Naive thymus-derived CD4-positive, alpha-beta T cell (primary cell): ENCODE measurements at regions not wholly inside any gene's neighbourhood (a gene's known extent, or its start where the extent isn't known, plus 50 kb on each side); places are given as distances from the start of the nearest gene placed in this dataset.
"Not testable (repeated sequence)": the region's sequence is repeated elsewhere in the genome, so short reads cannot be mapped to it uniquely, and the experiment has no call there.

ENCODE experiments used
- ATAC-seq: fragments of 150-1000 bp; cut with Tn5 transposase; 2 replicates; pipeline ENCODE4 v1.10.0; 2021; ENCODE audit warnings: mild to moderate bottlenecking, moderate library complexity
- CTCF ChIA-PET: fragments of 350-600 bp; sonication (Branson Sonifier 250); formaldehyde crosslinking; loops from one replicate; lab custom pipeline; 2021; ENCODE audit warnings: antibody characterized with exemption; lab: Charles Lee
- POLR2A ChIA-PET: fragments of 350-600 bp; sonication (Branson Sonifier 250); formaldehyde crosslinking; loops from one replicate; lab custom pipeline; 2021; ENCODE audit warnings: antibody characterized with exemption, inconsistent platforms; lab: Charles Lee
- DNase-seq, 9 donors: peaks; one replicate each; pipeline versions ENCODE4 v3.0.0 to v3.0.0-alpha.2; 2020 to 2022; ENCODE audit warnings: mixed read lengths in 1 of 9
- H3K27ac ChIP-seq: one replicate; pipeline ENCODE4 v1.7.0; 2013; ENCODE audit warnings: mild to moderate bottlenecking, low read depth, low read length, moderate library complexity
- H3K27me3 ChIP-seq, 2 donors: one replicate each; pipeline ENCODE4 v1.7.0; 2013; ENCODE audit warnings: low read length in 2 of 2, mild to moderate bottlenecking in 2 of 2, moderate library complexity in 2 of 2; ENCODE audit not compliant: control insufficient read depth in 2 of 2, insufficient read depth in 2 of 2
- H3K36me3 ChIP-seq, 3 experiments: 1 replicate in 2 of 3; 2 replicates in 1 of 3; pipeline ENCODE4 v1.7.0; 2013; ENCODE audit warnings: low read length in 3 of 3, mild to moderate bottlenecking in 3 of 3, moderate library complexity in 1 of 3; ENCODE audit not compliant: insufficient read depth in 3 of 3, control insufficient read depth in 2 of 3
- H3K4me1 ChIP-seq, 2 donors: one replicate each; pipeline ENCODE4 v1.7.0; 2013; ENCODE audit warnings: low read length in 2 of 2, mild to moderate bottlenecking in 2 of 2, moderate library complexity in 1 of 2; ENCODE audit not compliant: control insufficient read depth in 2 of 2, insufficient read depth in 2 of 2
- H3K4me3 ChIP-seq: 2 replicates; pipeline ENCODE4 v1.7.0; 2013; ENCODE audit warnings: mild to moderate bottlenecking, low read length
- H3K9me3 ChIP-seq, 3 experiments: 1 replicate in 2 of 3; 2 replicates in 1 of 3; pipeline ENCODE4 v1.7.0; 2013; ENCODE audit warnings: low read length in 3 of 3; ENCODE audit not compliant: control insufficient read depth in 2 of 3
- H3K27ac Mint-ChIP-seq, 9 donors: one replicate each; pipeline ENCODE4 v1.8.0; 2020 to 2022; ENCODE audit warnings: mixed read lengths in 9 of 9, mild to moderate bottlenecking in 8 of 9, moderate library complexity in 5 of 9, inconsistent platforms in 2 of 9
- H3K27me3 Mint-ChIP-seq, 5 donors: one replicate each; pipeline ENCODE4 v1.8.0; 2021 to 2022; ENCODE audit warnings: mixed read lengths in 5 of 5, mild to moderate bottlenecking in 1 of 5
- H3K36me3 Mint-ChIP-seq, 5 donors: one replicate each; pipeline ENCODE4 v1.8.0; 2020 to 2022; ENCODE audit warnings: mixed read lengths in 5 of 5, mild to moderate bottlenecking in 3 of 5, inconsistent platforms in 1 of 5
- H3K4me1 Mint-ChIP-seq, 7 donors: one replicate each; pipeline ENCODE4 v1.8.0; 2020 to 2022; ENCODE audit warnings: mixed read lengths in 7 of 7, mild to moderate bottlenecking in 3 of 7, inconsistent platforms in 1 of 7
- H3K4me3 Mint-ChIP-seq, 10 donors: one replicate each; pipeline ENCODE4 v1.8.0; 2020 to 2022; ENCODE audit warnings: mild to moderate bottlenecking in 10 of 10, mixed read lengths in 10 of 10, moderate library complexity in 6 of 10, inconsistent platforms in 2 of 10
- H3K9me3 Mint-ChIP-seq, 11 donors: one replicate each; pipeline ENCODE4 v1.8.0; 2020 to 2022; ENCODE audit warnings: mixed read lengths in 11 of 11, mild to moderate bottlenecking in 4 of 11, inconsistent platforms in 1 of 11, moderate library complexity in 1 of 11
- intact Hi-C, 2 donors: fragments of 100-400 bp; cut with micrococcal nuclease; formaldehyde crosslinking; loops; one replicate each; pipeline ENCODE4 v1.15.1; 2023

- Histone ChIP-seq H3K36me3 (no peaks in the 10 kb centered on the region), H3K27ac (no peak overlapping the region), H3K27me3 (no peaks in the 10 kb centered on the region), H3K4me1 (no peaks in the 10 kb centered on the region), H3K9me3 (no peaks in the 10 kb centered on the region), H3K4me3 (no peak overlapping the region)
- Mint-ChIP-seq H3K9me3 (peaks cover 0 to 38% (median 18%) of the 10 kb centered on the region in 11 donors), H3K4me1 (no peaks in the 10 kb centered on the region), H3K27ac (no peak overlapping the region), H3K4me3 (no peak overlapping the region), H3K36me3 (peaks cover 0 to 4% (median 0%) of the 10 kb centered on the region in 5 donors), H3K27me3 (peaks cover 0 to 9% (median 6%) of the 10 kb centered on the region in 5 donors)
- ATAC-seq (no peak), DNase-seq (no peak)
- POLR2A ChIA-PET, result no interaction called here
- CTCF ChIA-PET, result no interaction called here
- intact Hi-C loops, result loop anchor here in 1 of 2 donors (1.0 kb wide), 1 partner anchor 18 kb away; no protein-coding TSS in a partner anchor
Measured at GRCh38 chr5:97267767-97268166, 84.7 kb upstream of the RIOK2 start.

- peaks cover 0 to 3% (median 0%) of the 10 kb centered on the region in 3 experiments for H3K9me3 ChIP-seq
- Mint-ChIP-seq H3K9me3 (peaks cover 4 to 39% (median 21%) of the 10 kb centered on the region in 11 donors), H3K4me1 (no peaks in the 10 kb centered on the region), H3K36me3 (peaks cover 0 to 10% (median 0%) of the 10 kb centered on the region in 5 donors), H3K27me3 (peaks cover 0 to 23% (median 5%) of the 10 kb centered on the region in 5 donors), H3K4me3 (no peak overlapping the region), H3K27ac (no peak overlapping the region)
- no peaks in the 10 kb centered on the region for H3K36me3 ChIP-seq
- DNase-seq (no peak), ATAC-seq (no peak)
- no peaks in the 10 kb centered on the region for H3K4me1 ChIP-seq
- H3K27me3 ChIP-seq, result no peaks in the 10 kb centered on the region
- H3K27ac ChIP-seq, result no peak overlapping the region
- H3K4me3 ChIP-seq, result no peak overlapping the region
- intact Hi-C loops, result no loop called here
- ChIA-PET CTCF (no interaction called here), POLR2A (no interaction called here)
Measured at GRCh38 chr5:97276474-97277120, 93.5 kb upstream of the RIOK2 start.

GRCh38 chr5:97281257-97281656, 98.2 kb upstream of the RIOK2 start:
- CTCF ChIA-PET, result no interaction called here
- H3K4me3 ChIP-seq, result no peak overlapping the region
- no peak for ATAC-seq
- peaks cover 0 to 11% (median 0%) of the 10 kb centered on the region in 5 donors for H3K36me3 Mint-ChIP-seq
- POLR2A ChIA-PET, result no interaction called here
- H3K4me1 Mint-ChIP-seq, result peaks cover 0 to 2% (median 0%) of the 10 kb centered on the region in 7 donors
- no peaks in the 10 kb centered on the region for H3K36me3 ChIP-seq
- H3K4me3 Mint-ChIP-seq, result no peak overlapping the region
- no peak overlapping the region for H3K27ac ChIP-seq
- H3K4me1 ChIP-seq, result no peaks in the 10 kb centered on the region
- H3K9me3 ChIP-seq, result no peaks in the 10 kb centered on the region
- peaks cover 2 to 35% (median 13%) of the 10 kb centered on the region in 11 donors for H3K9me3 Mint-ChIP-seq
- H3K27me3 ChIP-seq, result no peaks in the 10 kb centered on the region
- intact Hi-C loops, result no loop called here
- peaks cover 0 to 16% (median 5%) of the 10 kb centered on the region in 5 donors for H3K27me3 Mint-ChIP-seq
- no peak overlapping the region for H3K27ac Mint-ChIP-seq
- DNase-seq, result no peak

- Mint-ChIP-seq H3K27me3 (peaks cover 0 to 10% (median 0%) of the 10 kb centered on the region in 5 donors), H3K4me1 (no peaks in the 10 kb centered on the region), H3K36me3 (no peaks in the 10 kb centered on the region), H3K27ac (no peak overlapping the region), H3K4me3 (no peak overlapping the region), H3K9me3 (peaks cover 0 to 13% (median 6%) of the 10 kb centered on the region in 11 donors)
- DNase-seq, result no peak
- H3K4me1 ChIP-seq, result no peaks in the 10 kb centered on the region
- H3K9me3 ChIP-seq, result peaks cover 0 to 3% (median 0%) of the 10 kb centered on the region in 3 experiments
- POLR2A ChIA-PET, result no interaction called here
- CTCF ChIA-PET, result no interaction called here
- H3K27ac ChIP-seq, result no peak overlapping the region
- no peaks in the 10 kb centered on the region for H3K36me3 ChIP-seq
- no peak for ATAC-seq
- no peak overlapping the region for H3K4me3 ChIP-seq
- intact Hi-C loops, result no loop called here
- no peaks in the 10 kb centered on the region for H3K27me3 ChIP-seq
Measured at GRCh38 chr5:97297063-97297703, 114.1 kb upstream of the RIOK2 start.

- no peak for DNase-seq
- no peak overlapping the region for H3K27ac ChIP-seq
- Mint-ChIP-seq H3K36me3 (no peaks in the 10 kb centered on the region), H3K4me1 (no peaks in the 10 kb centered on the region), H3K27ac (no peak overlapping the region), H3K9me3 (peaks cover 0 to 13% (median 6%) of the 10 kb centered on the region in 11 donors), H3K27me3 (peaks cover 0 to 7% (median 0%) of the 10 kb centered on the region in 5 donors), H3K4me3 (no peak overlapping the region)
- intact Hi-C loops, result no loop called here
- H3K36me3 ChIP-seq, result no peaks in the 10 kb centered on the region
- CTCF ChIA-PET, result no interaction called here
- no peak overlapping the region for H3K4me3 ChIP-seq
- POLR2A ChIA-PET, result no interaction called here
- H3K9me3 ChIP-seq, result peaks cover 0 to 3% (median 0%) of the 10 kb centered on the region in 3 experiments
- H3K4me1 ChIP-seq, result no peaks in the 10 kb centered on the region
- H3K27me3 ChIP-seq, result no peaks in the 10 kb centered on the region
- no peak for ATAC-seq
Measured at GRCh38 chr5:97297704-97298091, 114.7 kb upstream of the RIOK2 start.

- ATAC-seq, H3K36me3 ChIP-seq, H3K27me3 ChIP-seq, intact Hi-C loops, H3K27ac Mint-ChIP-seq, H3K4me3 ChIP-seq, DNase-seq, H3K27me3 Mint-ChIP-seq, H3K4me1 ChIP-seq, H3K27ac ChIP-seq, H3K4me3 Mint-ChIP-seq, CTCF ChIA-PET, H3K9me3 ChIP-seq, H3K36me3 Mint-ChIP-seq, H3K4me1 Mint-ChIP-seq, POLR2A ChIA-PET: not testable (repeated sequence)
- H3K9me3 Mint-ChIP-seq, result peaks cover 0 to 19% (median 7%) of the 10 kb centered on the region in 11 donors
Measured at GRCh38 chr5:97301181-97301580, 118.1 kb upstream of the RIOK2 start.
